SJCRH30 (cell line): ENCODE measurements at regions not wholly inside any gene's neighbourhood (a gene's known extent, or its start where the extent isn't known, plus 50 kb on each side); places are given as distances from the start of the nearest gene placed in this dataset.

ENCODE experiments used
- DNase-seq, 2 experiments: peaks; one replicate each; pipeline ENCODE4 v3.0.0-alpha.2; 2015 to 2020
- H3K27ac ChIP-seq: fragments of 250-450 bp; sonication (Bioruptor Pico); 2 replicates; pipeline ENCODE4 v1.5.1; 2020; ENCODE audit warnings: mild to moderate bottlenecking, moderate library complexity
- H3K27me3 ChIP-seq: fragments of 250-450 bp; sonication (Bioruptor Pico); 2 replicates; pipeline ENCODE4 v1.5.1; 2020; ENCODE audit warnings: mild to moderate bottlenecking, moderate library complexity
- H3K36me3 ChIP-seq: fragments of 250-450 bp; sonication (Bioruptor Pico); 2 replicates; pipeline ENCODE4 v1.5.1; 2020; ENCODE audit warnings: mild to moderate bottlenecking, moderate library complexity
- H3K4me1 ChIP-seq: fragments of 250-450 bp; sonication (Bioruptor Pico); 2 replicates; pipeline ENCODE4 v1.5.1; 2020; ENCODE audit warnings: mild to moderate bottlenecking, moderate library complexity
- H3K4me3 ChIP-seq: fragments of 250-450 bp; sonication (Bioruptor Pico); 2 replicates; pipeline ENCODE4 v1.5.1; 2020; ENCODE audit warnings: mild to moderate bottlenecking, moderate library complexity
- H3K9me3 ChIP-seq: fragments of 250-450 bp; sonication (Bioruptor Pico); replicated peaks from 2 replicates; pipeline ENCODE4 v1.5.1; 2020; ENCODE audit warnings: mild to moderate bottlenecking, moderate library complexity

GRCh38 chr3:148075771-148076716, 621.7 kb upstream of the AGTR1 start:
- peak; percentile 49 to 76 for DNase-seq

GRCh38 chr3:148077318-148077923, 620.3 kb upstream of the AGTR1 start:
- Histone ChIP-seq H3K27me3 (no peaks in the 10 kb centered on the region), H3K36me3 (no peaks in the 10 kb centered on the region), H3K27ac (no peak overlapping the region), H3K9me3 (no peaks in the 10 kb centered on the region), H3K4me1 (peaks cover 13% of the 10 kb centered on the region), H3K4me3 (no peak overlapping the region)
- peak in 1 of 2 experiments; percentile 65 for DNase-seq

More at GRCh38 chr3:148075771-148076716, 621.7 kb upstream of the AGTR1 start:
- H3K27me3 ChIP-seq = no peaks in the 10 kb centered on the region
- H3K36me3 ChIP-seq = no peaks in the 10 kb centered on the region
- H3K4me1 ChIP-seq = peaks cover 13% of the 10 kb centered on the region
- no peak overlapping the region for H3K4me3 ChIP-seq
- H3K9me3 ChIP-seq = no peaks in the 10 kb centered on the region; the same call in 1 of the 2 replicates
- H3K27ac ChIP-seq = no peak overlapping the region

DNA sequence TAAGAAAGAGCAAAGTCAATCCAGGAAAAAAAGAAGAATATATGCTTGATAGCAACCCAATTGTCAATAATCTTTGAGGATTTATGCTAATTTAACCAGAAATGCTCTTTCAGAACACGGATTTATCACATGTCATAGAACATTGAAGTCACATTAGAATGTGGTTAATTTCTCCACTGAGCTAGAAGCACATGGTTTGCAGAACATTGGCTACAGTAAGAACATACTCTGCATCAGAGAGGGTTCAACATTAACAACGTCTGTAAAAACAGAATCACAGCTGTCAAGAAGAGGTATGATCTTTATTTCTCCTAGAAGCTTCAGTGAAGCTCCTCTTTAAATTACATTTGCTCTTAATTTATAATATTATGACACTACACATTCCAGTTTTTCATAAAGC, 619.7 kb upstream of the AGTR1 start:
- H3K4me1 ChIP-seq = peaks cover 13% of the 10 kb centered on the region
- no peaks in the 10 kb centered on the region for H3K9me3 ChIP-seq
- no peak overlapping the region for H3K27ac ChIP-seq
- no peak for DNase-seq
- H3K27me3 ChIP-seq = no peaks in the 10 kb centered on the region
- no peak overlapping the region for H3K4me3 ChIP-seq
- H3K36me3 ChIP-seq = no peaks in the 10 kb centered on the region

DNA sequence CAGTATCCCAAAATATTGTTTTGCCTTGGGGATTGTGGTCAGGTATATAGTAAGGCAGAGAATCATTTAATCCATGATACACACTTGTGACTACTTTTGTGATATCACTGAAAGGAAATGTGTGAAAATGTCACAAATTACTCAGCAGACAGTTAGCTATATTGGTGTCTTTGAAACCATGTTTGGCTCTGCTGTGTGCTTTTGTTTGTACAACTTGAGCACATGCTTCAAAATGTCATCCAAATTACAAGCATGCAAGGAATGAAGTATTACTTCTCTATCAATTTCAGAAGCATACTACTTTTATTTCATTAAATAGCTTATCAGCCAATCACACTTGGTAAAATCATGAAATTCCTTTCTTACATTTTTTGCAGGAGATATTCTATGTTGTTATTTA, 619.0 kb upstream of the AGTR1 start:
- Histone ChIP-seq H3K4me1 (peaks cover 15% of the 10 kb centered on the region), H3K9me3 (no peaks in the 10 kb centered on the region), H3K27me3 (no peaks in the 10 kb centered on the region), H3K27ac (no peak overlapping the region), H3K36me3 (no peaks in the 10 kb centered on the region), H3K4me3 (no peak overlapping the region)
- peak in 1 of 2 experiments; percentile 15 for DNase-seq

DNA sequence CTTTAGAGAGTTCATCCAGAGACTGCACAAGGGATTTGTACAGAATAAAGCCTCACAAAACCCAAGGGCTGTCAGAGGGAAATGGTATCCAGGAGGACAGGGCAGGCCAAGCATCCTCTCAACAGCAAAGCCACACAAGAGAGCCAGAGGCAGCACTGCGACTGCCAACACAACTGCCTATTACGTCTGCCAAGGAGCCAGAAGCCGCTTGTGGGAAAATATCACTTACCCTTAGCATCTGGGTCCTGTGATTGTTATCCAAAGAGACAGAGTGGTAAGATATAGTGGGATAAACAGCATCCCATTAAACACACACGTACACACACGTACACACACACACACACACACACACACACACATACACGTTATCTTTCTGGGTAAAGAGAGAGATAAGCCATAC, 618.3 kb upstream of the AGTR1 start:
- peak in 1 of 2 experiments; percentile 25 for DNase-seq

GRCh38 chr3:148081926-148082325, 615.8 kb upstream of the AGTR1 start:
- no peak overlapping the region for H3K27ac ChIP-seq
- DNase-seq = no peak
- no peaks in the 10 kb centered on the region for H3K36me3 ChIP-seq
- H3K27me3 ChIP-seq = no peaks in the 10 kb centered on the region
- H3K4me3 ChIP-seq = no peak overlapping the region
- peaks cover 13% of the 10 kb centered on the region for H3K4me1 ChIP-seq
- H3K9me3 ChIP-seq = no peaks in the 10 kb centered on the region

More for the DNA sequence above, 618.3 kb upstream of the AGTR1 start:
- Histone ChIP-seq H3K4me3 (no peak overlapping the region), H3K36me3 (no peaks in the 10 kb centered on the region), H3K4me1 (peaks cover 19% of the 10 kb centered on the region), H3K9me3 (no peaks in the 10 kb centered on the region), H3K27ac (no peak overlapping the region), H3K27me3 (no peaks in the 10 kb centered on the region)

DNA sequence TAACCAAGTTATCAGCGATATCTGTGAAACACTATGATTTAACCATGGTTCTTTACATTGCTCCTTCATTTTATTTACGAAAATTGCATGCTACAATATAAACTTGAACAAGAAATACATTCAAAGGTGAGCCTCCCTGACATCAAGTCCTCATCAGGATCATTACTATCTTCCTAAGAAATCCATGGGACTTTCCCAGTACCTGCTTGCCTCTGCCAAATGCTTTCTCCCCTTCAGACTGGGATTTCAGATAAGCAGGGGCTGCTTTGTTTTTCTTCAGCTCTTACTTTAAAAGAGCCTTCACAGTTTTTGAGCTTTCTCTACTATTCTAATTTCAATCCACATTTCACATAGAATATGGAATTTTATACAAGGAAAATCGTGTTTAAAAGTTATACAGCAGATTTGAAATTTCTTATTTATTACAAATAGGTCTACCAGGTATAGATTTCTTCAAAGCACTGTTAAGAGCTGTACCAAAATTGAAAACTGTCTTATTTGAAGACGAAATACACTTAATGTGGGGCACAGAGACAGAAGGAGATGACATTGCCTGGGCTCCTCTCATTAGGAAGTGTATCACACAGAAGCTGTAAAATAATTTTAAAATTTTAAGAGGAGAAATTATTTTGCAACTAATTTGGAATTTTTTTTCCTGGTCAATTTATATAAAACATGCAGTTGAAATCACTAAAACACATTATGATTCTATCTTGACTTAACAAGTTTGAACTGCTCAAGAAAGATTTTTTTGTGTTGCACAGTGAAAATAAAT, 615.0 kb upstream of the AGTR1 start:
- Histone ChIP-seq H3K4me3 (no peak overlapping the region), H3K27ac (no peak overlapping the region), H3K27me3 (no peaks in the 10 kb centered on the region), H3K36me3 (no peaks in the 10 kb centered on the region), H3K9me3 (no peaks in the 10 kb centered on the region), H3K4me1 (peaks cover 13% of the 10 kb centered on the region)
- DNase-seq = no peak

DNA sequence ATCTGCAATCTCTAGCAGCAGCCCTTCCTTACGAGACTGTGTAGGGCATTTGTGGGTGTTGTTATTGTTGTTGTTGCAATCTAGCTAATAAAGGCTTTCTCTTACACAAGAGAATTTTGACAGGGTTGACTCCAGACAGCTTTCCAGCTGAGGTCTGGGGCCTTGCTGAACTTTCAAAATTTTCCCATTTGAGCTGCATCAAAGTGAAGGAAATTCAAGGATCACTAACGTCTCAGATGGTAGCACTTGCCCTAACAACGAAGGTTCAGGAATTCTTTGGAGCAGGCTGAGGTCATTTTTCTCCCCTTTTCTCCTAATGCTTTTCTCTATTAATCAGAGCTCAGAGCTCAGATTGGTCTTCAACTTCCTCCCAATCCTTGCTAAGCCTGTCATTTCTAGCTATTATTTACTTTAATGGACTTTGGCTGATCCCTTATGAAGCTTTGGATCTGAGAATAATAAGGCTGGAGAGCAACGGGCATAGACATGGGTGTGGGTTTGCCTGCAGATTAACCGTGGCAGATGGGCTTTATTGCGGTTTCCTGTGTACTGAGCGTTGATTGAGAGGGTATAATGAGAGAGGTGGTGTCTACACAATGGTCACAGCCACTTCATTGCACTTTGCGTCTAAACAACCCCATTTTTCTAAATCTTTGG, 614.0 kb upstream of the AGTR1 start:
- Histone ChIP-seq H3K27ac (no peak overlapping the region), H3K9me3 (no peaks in the 10 kb centered on the region), H3K27me3 (no peaks in the 10 kb centered on the region), H3K4me3 (no peak overlapping the region), H3K36me3 (no peaks in the 10 kb centered on the region), H3K4me1 (peaks cover 9% of the 10 kb centered on the region)
- peak in 1 of 2 experiments; percentile 37 for DNase-seq

- no peak overlapping the region for H3K4me3 ChIP-seq
- no peak for DNase-seq
- H3K27ac ChIP-seq = no peak overlapping the region
- H3K9me3 ChIP-seq = no peaks in the 10 kb centered on the region
- H3K4me1 ChIP-seq = peaks cover 6% of the 10 kb centered on the region
- H3K27me3 ChIP-seq = no peaks in the 10 kb centered on the region
- H3K36me3 ChIP-seq = no peaks in the 10 kb centered on the region
Measured at GRCh38 chr3:148084931-148085330, 612.8 kb upstream of the AGTR1 start.

- Histone ChIP-seq H3K9me3 (no peaks in the 10 kb centered on the region), H3K27me3 (no peaks in the 10 kb centered on the region)
Measured at GRCh38 chr3:148087601-148088371, 609.9 kb upstream of the AGTR1 start.

GRCh38 chr3:148089171-148089570, 608.5 kb upstream of the AGTR1 start:
- Histone ChIP-seq H3K36me3 (no peaks in the 10 kb centered on the region), H3K9me3 (no peaks in the 10 kb centered on the region), H3K4me3 (no peak overlapping the region), H3K27me3 (no peaks in the 10 kb centered on the region), H3K4me1 (peaks cover under 1% of the 10 kb centered on the region), H3K27ac (no peak overlapping the region)
- DNase-seq = no peak

More at GRCh38 chr3:148087601-148088371, 609.9 kb upstream of the AGTR1 start:
- no peaks in the 10 kb centered on the region for H3K36me3 ChIP-seq
- H3K4me1 ChIP-seq = peaks cover 6% of the 10 kb centered on the region
- H3K27ac ChIP-seq = no peak overlapping the region
- no peak for DNase-seq
- no peak overlapping the region for H3K4me3 ChIP-seq

- no peaks in the 10 kb centered on the region for H3K36me3 ChIP-seq
- no peaks in the 10 kb centered on the region for H3K27me3 ChIP-seq
- H3K9me3 ChIP-seq = no peaks in the 10 kb centered on the region
- no peak overlapping the region for H3K27ac ChIP-seq
- H3K4me3 ChIP-seq = no peak overlapping the region
- DNase-seq = no peak
- H3K4me1 ChIP-seq = no peaks in the 10 kb centered on the region; the same call in 1 of the 2 replicates
Measured at GRCh38 chr3:148090156-148090555, 607.5 kb upstream of the AGTR1 start.

DNA sequence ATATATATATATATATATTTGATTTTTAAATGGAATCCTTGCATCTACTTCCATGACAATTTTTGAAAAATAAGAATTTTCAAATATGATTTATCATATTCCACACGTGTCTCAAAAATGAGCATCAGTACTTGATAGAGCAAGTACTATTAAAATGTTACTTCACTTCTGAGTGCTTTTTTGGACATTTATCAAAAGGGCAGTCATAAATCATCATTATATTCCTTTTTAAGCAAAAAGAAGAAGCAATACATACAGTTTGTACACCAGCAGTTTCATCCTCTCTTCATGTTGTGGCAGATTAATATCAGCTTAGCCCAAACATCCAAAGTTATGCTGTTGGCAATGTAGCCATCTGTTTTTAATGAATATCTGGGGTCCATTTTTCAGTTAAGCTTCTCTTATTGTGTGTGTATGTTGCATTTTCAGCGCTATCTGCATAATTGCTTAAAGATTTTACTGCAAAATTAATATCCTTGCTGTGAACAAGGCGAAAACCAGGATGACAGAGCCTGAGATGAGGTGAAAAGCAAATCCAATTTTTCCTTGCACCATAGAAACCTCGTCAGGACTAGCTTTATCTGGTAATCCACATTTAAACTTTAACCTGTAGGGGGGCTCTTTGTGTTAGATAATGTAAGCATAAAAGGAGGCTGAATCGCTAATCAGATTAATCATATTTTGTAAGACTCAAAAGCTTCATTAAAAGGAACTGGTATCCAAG, 604.9 kb upstream of the AGTR1 start:
- no peaks in the 10 kb centered on the region; the same call in 1 of the 2 replicates for H3K4me1 ChIP-seq
- H3K9me3 ChIP-seq = no peaks in the 10 kb centered on the region
- H3K27ac ChIP-seq = no peak overlapping the region
- DNase-seq = no peak
- no peak overlapping the region for H3K4me3 ChIP-seq
- H3K27me3 ChIP-seq = no peaks in the 10 kb centered on the region
- no peaks in the 10 kb centered on the region for H3K36me3 ChIP-seq
